H1 (cell line): ENCODE measurements at regions not wholly inside any gene's neighbourhood (a gene's known extent, or its start where the extent isn't known, plus 50 kb on each side); places are given as distances from the start of the nearest gene placed in this dataset.

Source experiments
- BCL11A ChIP-seq, 2 experiments: IDR thresholded peaks; one replicate each; pipeline ENCODE4 v1.6.1; 2011; ENCODE audit warnings: low read depth in 2 of 2, low read length in 2 of 2, mild to moderate bottlenecking in 2 of 2
- CTBP2 ChIP-seq: IDR thresholded peaks from 2 replicates; pipeline ENCODE4 v1.7.0; 2011; ENCODE audit warnings: borderline replicate concordance, mild to moderate bottlenecking, moderate library complexity, mixed read lengths, low read length; ENCODE audit not compliant: insufficient read depth, insufficient read length
- KDM1A ChIP-seq: fragments of 200-600, 300-600 bp; sonication (generic); IDR thresholded peaks from 2 replicates; pipeline ENCODE4 v1.7.1; 2016; ENCODE audit warnings: mild to moderate bottlenecking, low read length, borderline replicate concordance
- RAD21 ChIP-seq, 2 experiments: IDR thresholded peaks in 1 of 2; conservative IDR thresholded peaks in 1 of 2; 2 replicates each; pipeline ENCODE4 v1.6.1; 2011; ENCODE audit warnings: low read depth in 2 of 2, low read length in 2 of 2, improper control_type of control experiment in 1 of 2, inconsistent platforms in 1 of 2, mild to moderate bottlenecking in 1 of 2, moderate library complexity in 1 of 2
- TF ChIP-seq, protein P1 (sequence below): fragments of 300-600 bp; sonication (generic); IDR thresholded peaks from 2 replicates; pipeline ENCODE4 v1.7.1; 2012; ENCODE audit warnings: low read length, moderate library complexity, mild to moderate bottlenecking, inconsistent platforms; ENCODE audit not compliant: insufficient replicate concordance

DNA sequence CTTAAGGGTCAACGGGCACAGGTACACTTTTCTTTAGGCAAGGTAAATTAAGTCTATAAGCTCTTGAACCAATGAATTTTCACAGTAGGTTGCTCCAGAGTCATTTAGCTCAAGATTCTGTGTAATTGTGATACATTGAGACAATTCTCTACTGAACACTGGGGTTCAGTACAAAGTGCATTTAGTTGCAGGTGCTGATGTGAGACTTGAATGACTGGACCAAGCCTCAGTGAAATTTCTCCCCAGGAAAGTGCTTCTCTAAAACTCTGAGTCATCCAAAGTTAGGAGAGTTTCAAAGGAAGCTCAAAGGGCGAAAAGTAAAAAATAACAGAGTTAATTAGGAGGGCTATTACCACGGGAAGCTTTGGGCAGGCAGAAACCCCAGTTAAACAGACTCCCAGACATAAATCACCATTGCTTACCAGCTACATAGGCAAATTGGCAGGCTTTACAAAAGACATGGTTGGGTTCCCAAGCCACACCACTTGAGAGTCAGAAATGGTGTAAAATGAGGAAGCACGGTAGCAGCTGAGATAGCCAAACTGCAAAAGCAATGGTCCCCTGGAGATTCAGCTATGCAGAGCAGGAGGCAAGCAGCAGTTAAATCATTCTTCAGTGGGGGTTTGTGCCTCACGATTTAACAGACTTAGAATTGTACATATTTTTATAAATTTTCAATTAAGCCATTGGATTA is 202.6 kb downstream of the PCDH19 start (continued):
- TF ChIP-seq, protein P1, sequence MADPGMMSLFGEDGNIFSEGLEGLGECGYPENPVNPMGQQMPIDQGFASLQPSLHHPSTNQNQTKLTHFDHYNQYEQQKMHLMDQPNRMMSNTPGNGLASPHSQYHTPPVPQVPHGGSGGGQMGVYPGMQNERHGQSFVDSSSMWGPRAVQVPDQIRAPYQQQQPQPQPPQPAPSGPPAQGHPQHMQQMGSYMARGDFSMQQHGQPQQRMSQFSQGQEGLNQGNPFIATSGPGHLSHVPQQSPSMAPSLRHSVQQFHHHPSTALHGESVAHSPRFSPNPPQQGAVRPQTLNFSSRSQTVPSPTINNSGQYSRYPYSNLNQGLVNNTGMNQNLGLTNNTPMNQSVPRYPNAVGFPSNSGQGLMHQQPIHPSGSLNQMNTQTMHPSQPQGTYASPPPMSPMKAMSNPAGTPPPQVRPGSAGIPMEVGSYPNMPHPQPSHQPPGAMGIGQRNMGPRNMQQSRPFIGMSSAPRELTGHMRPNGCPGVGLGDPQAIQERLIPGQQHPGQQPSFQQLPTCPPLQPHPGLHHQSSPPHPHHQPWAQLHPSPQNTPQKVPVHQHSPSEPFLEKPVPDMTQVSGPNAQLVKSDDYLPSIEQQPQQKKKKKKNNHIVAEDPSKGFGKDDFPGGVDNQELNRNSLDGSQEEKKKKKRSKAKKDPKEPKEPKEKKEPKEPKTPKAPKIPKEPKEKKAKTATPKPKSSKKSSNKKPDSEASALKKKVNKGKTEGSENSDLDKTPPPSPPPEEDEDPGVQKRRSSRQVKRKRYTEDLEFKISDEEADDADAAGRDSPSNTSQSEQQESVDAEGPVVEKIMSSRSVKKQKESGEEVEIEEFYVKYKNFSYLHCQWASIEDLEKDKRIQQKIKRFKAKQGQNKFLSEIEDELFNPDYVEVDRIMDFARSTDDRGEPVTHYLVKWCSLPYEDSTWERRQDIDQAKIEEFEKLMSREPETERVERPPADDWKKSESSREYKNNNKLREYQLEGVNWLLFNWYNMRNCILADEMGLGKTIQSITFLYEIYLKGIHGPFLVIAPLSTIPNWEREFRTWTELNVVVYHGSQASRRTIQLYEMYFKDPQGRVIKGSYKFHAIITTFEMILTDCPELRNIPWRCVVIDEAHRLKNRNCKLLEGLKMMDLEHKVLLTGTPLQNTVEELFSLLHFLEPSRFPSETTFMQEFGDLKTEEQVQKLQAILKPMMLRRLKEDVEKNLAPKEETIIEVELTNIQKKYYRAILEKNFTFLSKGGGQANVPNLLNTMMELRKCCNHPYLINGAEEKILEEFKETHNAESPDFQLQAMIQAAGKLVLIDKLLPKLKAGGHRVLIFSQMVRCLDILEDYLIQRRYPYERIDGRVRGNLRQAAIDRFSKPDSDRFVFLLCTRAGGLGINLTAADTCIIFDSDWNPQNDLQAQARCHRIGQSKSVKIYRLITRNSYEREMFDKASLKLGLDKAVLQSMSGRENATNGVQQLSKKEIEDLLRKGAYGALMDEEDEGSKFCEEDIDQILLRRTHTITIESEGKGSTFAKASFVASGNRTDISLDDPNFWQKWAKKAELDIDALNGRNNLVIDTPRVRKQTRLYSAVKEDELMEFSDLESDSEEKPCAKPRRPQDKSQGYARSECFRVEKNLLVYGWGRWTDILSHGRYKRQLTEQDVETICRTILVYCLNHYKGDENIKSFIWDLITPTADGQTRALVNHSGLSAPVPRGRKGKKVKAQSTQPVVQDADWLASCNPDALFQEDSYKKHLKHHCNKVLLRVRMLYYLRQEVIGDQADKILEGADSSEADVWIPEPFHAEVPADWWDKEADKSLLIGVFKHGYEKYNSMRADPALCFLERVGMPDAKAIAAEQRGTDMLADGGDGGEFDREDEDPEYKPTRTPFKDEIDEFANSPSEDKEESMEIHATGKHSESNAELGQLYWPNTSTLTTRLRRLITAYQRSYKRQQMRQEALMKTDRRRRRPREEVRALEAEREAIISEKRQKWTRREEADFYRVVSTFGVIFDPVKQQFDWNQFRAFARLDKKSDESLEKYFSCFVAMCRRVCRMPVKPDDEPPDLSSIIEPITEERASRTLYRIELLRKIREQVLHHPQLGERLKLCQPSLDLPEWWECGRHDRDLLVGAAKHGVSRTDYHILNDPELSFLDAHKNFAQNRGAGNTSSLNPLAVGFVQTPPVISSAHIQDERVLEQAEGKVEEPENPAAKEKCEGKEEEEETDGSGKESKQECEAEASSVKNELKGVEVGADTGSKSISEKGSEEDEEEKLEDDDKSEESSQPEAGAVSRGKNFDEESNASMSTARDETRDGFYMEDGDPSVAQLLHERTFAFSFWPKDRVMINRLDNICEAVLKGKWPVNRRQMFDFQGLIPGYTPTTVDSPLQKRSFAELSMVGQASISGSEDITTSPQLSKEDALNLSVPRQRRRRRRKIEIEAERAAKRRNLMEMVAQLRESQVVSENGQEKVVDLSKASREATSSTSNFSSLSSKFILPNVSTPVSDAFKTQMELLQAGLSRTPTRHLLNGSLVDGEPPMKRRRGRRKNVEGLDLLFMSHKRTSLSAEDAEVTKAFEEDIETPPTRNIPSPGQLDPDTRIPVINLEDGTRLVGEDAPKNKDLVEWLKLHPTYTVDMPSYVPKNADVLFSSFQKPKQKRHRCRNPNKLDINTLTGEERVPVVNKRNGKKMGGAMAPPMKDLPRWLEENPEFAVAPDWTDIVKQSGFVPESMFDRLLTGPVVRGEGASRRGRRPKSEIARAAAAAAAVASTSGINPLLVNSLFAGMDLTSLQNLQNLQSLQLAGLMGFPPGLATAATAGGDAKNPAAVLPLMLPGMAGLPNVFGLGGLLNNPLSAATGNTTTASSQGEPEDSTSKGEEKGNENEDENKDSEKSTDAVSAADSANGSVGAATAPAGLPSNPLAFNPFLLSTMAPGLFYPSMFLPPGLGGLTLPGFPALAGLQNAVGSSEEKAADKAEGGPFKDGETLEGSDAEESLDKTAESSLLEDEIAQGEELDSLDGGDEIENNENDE = no peak
- TF ChIP-seq RAD21 (IDR thresholded peaks at IDR 0.05 in 1 of 2, conservative IDR thresholded peaks at IDR 0.05 in 1 of 2; ENCODE audit: low read depth in 2 of 2, low read length in 2 of 2) = no peak
- no peak for TF ChIP-seq KDM1A
- TF ChIP-seq CTBP2 = no peak
- no peak for TF ChIP-seq BCL11A (IDR thresholded peaks at IDR 0.05; ENCODE audit: low read depth in 2 of 2, low read length in 2 of 2)
